NCI-H524 (cell line): ENCODE measurements at regions not wholly inside any gene's neighbourhood (a gene's known extent, or its start where the extent isn't known, plus 50 kb on each side); places are given as distances from the start of the nearest gene placed in this dataset.

ENCODE experiments used
- DNase-seq, 2 experiments: peaks; one replicate each; lab custom pipeline; 2025; lab: John Stamatoyannopoulos, UW

DNA sequence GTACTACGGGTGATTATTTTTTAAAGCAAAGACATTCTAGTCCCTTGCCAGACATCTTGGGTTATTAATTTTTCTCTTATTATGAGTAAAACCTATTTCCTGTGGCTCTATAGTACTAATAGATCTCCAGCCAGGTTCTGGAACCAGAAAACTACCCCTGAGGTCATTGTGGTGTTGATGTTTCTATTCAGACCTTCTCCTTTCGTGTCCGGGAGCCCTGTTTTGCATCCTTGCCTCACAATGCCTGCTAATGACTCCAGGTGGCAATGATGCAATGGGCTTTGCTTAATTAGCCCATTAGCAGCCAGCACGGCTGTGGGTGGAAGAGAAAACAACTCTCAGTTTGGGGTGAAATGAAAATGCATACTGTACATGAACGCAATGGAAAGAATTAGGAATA, 62.9 kb upstream of the ARG1 start:
- peak; percentile 50 to 66 for DNase-seq

DNA sequence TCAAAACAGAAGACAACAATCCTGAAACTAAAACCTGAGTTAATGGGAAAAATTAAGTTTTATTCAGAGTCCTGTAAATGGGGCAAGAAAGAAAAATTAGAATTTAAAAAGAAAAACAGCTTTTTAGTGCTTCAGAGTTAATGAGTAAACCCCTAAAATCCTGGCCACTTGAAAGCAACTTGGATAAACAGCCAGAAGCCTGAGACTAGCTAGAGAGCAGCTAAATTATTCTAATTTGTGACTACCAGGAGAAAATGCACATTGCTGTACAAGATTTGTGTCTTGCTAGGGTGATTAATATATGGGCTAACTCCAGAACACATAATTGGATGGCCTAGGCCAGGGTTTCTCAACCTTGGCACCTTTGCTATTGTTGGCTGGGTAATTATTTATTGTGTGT, 62.4 kb upstream of the ARG1 start:
- DNase-seq = no peak

DNA sequence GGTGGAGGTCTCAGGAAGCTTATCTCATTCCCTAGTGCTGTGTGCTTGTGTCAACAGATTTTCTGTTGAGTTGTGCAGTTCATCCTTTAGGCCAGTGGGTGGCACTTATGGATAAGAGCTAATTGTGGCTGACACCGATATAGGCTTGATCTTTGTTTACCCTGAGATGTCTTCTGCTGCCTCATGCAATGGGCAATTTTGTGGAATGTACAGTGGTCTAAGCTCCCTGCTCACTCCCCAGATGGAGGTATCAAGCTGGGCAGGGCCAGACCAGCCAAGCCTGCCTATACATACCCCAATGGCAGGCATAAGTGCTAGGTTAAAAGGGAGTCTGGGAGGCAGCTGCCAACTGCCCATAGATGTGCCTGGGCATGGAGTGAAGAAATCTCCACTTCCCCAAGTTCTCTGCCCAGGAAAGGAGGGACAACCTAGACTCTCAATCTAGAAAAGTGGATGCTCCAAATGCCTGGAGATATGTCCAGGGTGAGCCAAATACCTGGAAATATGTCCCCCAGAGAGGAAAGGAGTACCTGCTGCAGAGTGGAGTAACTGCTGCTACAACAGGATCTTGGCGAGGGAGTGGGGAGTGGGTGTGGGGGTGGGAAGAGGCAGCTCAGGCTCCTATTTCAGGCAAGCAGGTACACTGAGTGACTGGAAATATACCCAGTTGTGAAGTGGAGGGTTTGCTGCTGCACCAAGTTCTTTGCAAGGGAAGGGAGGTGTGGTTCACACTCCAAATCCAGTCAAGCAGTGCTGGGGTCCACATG, 53.2 kb upstream of the ARG1 start:
- peak; percentile 9 to 57 for DNase-seq
